Epidermal melanocyte (primary cell): ENCODE measurements at regions not wholly inside any gene's neighbourhood (a gene's known extent, or its start where the extent isn't known, plus 50 kb on each side); places are given as distances from the start of the nearest gene placed in this dataset.

Experiments
- DNase-seq: peaks from one replicate; pipeline ENCODE4 v3.0.0; 2011; ENCODE audit warnings: low spot score; ENCODE audit not compliant: insufficient read length

DNA sequence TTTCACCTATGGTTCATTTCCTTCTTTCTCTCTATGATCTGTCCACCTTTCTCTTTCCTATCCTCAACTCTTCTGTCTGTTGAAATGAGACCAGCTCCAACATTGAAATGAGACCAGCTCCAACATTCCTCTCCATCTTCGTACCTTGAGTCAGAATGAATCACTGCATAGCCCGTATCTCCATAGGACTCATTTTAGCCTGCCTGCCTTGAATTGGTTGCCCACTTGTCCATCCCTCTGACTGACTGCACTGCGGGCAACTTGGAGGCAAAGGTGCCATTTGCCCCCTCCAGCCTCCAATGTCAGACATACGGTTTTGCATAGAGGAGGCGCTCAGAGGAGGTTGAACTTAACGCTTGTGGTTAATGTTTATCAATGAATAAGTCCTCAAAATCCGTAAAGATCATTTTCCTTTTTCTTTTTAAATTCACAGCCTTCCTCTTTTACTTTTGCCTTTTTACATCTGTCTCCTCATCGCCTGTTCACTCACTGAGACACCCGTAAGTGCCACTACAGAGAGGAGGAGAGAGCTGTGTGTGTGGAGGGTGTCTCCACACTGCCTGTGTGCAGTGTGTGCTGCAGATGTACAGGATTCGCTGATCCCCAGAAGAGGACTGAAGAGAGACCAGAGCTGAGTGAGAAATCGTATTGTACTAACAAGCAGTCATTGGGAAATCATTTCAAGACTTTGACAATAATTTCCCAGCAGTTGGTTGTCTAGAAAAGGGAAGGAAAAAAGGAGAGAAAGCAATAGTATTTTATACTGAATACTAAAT, 579.6 kb upstream of the MAP3K7 start:
- no peak for DNase-seq

DNA sequence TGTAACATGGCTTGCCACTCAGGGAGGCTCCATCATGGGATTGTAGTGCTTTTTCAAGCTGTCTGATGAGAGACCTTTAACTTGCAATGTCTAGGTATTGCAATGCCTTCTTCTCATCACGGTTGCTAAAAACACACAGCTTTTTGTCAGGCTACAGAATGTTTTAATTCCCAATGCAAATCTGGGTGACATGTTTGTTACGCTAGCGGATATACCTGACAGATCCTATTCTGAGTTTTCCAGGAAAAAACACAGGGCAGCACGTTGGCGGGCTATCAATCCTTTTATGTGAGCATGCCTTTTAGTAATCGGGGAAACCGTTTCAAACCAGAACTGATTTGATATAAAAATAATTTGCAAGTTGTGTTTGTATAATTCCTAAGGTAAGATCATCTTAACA, 577.2 kb upstream of the MAP3K7 start:
- DNase-seq, result no peak

DNA sequence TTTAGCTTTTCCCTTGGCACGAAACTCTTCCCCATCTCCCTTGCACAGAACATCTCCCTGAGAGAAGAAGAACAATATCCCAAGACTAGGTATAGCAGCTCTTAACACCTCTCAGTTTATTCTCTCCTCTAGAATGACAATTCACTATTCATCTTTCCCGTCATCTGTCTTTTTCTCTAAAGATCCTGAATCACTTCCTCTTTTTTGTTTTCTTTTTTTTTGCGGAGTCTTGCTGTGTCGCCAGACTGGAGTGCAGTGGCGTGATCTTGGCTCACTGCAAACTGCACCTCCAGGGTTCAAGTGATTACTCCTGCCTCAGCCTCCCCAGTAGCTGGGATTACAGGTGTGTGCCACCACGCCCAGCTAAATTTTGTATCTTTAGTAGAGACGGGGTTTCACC, 574.4 kb upstream of the MAP3K7 start:
- no peak for DNase-seq

DNA sequence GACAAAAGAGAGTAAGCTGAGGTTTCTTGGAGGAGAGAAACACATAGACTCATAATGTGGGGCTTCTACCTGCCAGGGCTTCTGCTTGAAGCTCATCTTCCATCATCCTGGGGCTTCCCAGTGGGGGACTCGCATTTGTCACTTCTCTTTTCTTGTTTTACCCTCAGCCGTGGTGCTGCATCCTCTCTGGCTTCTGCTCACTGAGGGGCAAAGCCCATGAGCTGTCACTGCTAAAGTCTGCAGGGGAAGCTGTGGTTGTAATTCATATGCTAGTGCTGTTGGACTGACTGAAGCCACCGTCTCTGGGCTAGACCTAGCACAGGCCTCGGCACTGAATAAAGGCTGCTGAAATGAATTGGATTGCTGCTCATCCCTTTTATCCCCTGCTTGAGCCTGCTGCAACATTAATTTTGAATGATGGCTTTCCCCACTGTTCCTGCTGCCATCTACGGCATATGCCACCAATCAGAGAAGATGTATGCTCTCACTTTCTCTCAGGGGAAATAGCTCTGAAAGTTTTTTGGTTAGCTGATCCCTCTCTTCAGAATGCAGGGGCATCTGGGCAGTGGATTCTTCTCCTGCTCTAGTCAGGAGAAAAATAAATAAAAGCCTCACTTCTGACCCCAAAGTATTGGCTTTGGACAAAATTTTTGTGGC, 568.4 kb upstream of the MAP3K7 start:
- no peak for DNase-seq

DNA sequence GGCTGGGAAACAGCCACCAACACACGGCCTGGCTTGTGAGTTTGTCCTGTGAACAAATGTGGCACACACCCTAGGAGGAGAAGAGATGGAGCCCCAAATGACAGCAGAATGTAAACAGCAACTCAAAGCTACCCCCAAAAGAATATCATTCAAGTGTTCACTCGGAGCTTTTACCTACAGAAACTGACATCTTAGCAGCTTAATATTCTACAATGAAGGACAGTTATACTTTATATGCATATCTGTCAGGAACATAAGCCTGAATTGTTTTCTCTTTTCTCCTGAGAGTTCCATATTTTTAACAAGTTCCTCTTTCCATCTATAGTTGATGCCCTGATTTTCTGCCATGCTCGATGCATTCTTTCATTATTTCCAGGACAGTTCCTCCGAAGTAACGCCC, 566.0 kb upstream of the MAP3K7 start:
- DNase-seq, result no peak

DNA sequence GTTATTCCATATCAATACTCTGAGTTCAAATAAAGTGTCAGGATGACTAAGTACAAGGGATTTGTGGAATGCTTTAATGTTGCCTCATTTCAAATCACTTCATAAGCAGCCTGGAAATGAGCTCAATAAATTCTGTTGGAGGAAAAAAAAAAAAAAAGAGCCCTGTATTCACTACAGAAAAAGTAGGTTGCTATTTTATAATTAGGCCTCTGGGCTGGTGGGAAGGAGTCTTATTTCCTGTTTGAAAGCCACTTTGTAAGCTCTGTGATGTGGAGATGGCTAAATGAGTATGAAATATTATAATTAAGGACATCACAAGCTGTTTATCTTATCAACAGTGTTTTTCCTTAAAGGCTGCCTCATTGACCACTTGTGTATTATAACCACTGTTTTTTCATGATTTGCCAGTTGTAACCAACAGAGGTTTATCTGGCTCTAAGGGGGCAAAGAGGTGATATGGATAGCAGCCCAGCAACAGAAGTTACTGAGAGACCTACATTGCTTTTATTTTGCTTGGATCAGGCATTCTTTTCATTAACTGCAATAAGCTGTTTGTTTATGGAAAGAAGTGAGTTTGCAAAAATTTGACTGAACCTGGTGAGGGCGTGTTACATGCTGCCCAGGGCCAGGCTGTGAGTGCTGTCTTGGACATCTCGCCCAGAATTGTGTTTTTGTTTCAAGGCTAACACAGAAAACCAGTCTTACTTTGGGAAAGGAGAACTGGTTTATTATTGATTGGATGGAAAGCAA, 563.3 kb upstream of the MAP3K7 start:
- DNase-seq, result no peak

DNA sequence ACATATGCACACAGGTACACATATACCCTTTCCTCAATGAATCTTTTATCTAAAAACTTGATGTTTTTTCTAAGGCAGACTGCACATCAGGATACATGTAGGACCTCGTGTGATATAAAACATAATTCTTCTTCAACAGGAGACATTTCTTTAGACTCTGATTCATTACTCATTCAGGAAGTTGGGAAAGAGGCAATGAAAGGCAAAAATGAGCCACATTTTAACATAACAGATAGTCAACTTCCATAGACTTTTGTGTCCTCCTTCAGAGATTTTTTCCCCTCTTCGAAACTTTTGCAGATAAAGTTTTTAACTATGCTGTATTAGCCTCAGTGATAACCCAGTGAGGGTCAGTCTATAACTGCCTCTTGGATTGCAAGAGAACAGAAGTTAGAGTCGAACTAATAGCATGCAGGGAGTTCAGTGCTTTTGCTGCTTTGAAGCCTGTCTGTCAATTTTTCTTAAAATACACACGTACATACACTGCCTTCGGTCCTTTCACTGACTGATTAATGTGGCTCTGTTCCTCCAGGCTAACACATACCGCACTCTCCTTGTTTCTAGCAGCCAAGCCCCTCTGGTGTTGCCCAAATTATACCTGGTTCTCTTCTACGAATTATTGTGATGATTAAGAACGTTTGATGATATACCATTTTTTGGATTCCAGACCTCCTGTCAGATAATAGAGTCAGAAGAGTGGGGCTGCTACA, 562.5 kb upstream of the MAP3K7 start:
- DNase-seq, result no peak

DNA sequence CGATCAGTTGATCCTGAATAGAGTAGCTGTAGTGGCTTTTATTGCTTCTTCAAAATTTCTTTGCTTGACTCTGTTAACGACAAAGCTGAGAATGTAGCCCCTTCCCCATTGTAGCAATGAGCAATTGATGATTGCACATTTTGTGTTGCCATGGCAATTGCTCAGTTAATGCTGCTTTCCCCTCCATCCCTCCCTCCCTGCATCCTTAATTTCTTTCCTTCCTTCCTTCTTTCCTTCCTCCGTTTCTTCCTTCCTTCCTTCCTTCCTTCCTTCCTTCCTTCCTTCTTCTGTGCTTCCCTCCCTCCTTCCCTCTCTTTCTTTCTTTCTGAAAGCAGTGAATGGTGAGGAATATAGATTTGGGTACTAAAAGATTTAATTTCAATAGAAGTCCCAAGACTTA, 557.3 kb upstream of the MAP3K7 start:
- no peak for DNase-seq

DNA sequence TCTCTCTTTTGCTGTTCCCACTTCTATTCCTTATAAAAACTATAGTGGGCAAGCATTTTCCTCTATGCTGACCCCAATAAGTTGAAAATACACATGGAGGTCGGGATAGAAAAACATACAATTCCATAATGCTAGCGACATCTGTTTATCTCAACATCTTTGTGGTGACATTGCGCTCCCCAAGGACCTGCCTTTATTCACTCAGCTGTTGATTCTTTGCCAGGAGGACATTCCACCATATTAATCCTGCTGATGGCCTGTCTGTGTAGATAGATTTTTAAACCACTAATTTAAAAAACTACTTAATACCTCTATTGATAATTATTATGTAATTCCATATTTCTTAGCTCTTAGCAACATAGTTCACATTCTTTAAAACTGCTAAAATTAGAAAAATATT, 555.3 kb upstream of the MAP3K7 start:
- DNase-seq, result no peak

DNA sequence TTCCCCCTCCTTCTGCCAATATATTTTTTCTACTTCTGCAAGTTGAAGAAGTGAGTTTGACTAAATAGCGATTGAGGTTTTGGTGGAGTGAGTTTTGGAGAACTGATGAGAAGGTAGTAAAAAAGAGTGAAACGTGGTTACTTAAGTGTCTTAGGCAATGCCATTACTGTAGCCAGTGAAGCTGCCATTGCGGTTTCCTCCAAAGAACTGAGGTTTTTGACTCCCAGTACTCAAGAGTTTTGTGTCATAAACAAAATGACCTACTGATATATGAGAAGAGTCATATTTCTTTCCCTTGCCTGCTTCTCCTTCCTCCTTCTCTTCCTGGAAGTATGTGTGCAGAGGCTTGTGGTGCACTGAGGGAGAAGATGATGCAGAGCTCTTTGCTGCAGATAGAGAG, 554.5 kb upstream of the MAP3K7 start:
- DNase-seq, result no peak

DNA sequence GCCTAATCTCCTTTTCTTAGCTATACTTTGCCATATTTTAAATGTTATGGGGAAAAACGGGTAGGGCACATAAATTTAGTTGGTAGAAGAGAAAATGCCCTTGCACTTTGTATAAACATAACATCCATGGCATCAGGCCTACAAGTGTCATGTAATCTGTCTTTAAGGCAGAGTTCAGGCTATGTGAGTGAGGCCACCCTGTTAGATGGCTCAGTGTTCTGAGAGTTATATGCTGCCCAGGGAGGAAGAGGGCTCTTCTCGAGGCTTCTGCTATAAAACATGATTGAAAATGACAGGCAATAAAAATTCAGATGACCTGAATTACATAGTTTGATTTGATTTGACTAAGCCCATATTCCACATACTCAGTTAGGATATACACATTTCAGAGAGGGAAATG, 553.6 kb upstream of the MAP3K7 start:
- no peak for DNase-seq

DNA sequence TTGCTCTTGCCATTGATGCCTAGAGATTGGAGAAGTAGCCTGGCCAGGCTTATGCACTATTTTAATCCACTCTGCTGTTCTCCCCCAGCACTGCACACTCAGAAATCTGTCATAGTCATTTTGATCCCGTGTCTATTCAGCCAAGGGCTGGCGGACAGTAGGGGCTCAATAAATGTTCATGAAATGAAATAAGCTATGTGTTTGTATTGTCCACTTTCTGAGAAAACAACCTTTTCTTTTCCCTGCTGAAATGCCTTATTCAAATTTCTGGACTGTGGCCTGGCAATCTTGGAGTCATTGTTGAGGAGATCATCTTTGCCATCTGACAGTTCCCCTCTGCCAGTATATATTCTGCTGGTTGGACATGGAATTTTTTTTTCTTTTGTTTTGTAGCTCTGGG, 550.4 kb upstream of the MAP3K7 start:
- DNase-seq, result no peak

DNA sequence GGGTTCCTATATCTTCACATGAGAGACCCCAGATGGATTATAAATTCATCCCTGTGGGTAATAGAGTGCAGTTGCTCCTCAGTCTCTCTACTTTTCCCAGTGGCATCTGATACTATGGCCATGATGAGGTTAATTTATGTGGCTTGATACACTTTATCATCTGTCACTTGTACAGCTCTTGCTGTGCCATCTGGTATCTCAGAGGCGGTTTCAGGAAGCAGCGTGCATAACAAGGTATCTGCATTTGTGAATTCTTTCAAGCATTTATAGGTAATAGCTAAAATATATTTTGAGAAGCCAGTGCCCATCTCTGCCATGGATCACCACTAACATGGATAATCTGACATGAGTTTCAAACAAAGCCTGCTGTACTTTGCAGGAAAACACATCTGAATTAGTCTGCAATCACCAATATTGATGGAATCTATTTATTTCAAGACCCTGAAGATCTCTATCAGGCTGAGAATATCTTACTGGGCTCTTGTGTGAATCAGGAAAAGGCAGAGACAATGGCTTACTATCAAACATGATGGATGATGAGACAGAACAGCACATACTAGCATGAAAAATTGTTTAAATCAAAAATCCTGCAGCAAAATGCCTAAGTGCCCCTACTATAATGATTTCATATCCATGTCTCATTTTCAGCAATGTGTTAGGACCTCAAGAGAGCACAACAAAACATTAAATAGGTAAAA, 548.7 kb upstream of the MAP3K7 start:
- no peak for DNase-seq

DNA sequence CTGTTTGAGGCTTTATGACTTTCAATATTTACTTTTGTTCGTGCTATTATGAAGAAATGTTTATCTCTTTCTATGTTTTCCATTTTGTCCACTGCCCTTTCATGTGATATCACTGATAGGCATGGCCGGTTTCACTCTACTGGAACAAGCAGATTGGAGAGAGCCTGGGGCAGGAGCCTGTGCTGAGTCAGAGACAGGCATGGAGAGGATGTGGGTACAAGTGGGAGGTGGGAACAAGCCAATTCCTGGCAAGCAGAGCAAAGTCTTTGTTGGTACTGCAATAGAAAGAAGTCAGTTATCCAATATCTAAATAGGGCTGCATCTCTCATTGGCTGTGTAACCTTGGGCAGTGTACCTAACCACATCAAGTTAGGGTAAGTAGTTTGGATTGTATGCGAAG, 545.6 kb upstream of the MAP3K7 start:
- DNase-seq, result peak; percentile 60

DNA sequence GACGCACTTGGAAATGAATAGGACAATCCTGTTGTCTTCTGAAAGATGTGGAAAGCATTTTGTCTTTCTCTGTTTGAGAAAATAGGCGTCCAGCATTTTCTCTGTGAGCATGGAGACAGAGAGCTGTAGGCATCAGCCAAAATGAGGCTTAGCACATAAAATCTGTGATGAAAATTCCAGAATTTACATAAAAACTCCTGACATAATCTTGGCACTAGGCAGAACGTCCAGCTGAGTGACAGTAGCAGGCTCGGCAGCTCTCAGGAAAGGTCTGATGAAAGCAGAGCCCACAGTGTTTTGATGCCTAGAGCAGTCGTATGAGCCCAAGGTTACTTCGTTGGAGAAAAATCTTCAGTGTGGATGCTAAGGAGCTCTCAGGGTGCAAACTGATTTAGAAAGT, 543.3 kb upstream of the MAP3K7 start:
- DNase-seq, result no peak

DNA sequence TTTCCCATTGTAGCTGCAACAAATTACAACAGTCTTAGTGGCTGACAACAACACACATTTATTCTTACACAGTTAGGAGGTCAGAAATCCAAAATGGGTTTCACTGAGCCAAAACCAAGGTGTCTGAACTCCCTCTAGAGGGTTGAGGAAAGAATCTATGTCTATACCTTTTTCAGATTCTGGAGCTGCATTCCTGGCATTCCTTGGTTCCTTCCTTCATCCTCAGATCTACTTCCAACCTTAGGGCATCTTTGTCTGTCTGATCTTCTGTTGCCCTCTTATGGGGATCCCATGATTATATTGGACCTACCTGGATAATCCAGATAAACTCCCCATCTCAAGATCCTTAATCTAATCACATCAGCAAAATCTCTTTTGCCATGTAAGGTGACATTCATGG, 540.9 kb upstream of the MAP3K7 start:
- no peak for DNase-seq

DNA sequence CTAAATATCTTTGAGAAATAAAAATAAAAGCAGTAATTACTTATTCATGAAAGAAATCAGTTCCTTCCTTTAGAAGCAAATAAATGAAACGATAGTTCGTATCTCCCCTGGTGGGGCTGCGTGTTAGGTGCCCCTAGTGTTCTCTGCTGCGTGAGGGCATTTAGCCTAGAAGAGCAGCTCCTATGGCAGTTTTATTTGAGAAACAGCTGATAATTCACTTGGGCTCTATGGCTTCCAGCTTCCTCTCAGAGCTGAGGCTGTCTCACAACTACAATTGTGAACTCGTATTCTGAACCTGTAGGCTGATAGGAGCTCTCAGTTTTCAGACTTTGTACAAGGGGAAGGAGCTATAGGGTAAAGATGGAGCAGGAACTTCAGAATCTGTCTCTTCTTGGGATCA, 540.0 kb upstream of the MAP3K7 start:
- DNase-seq, result no peak

DNA sequence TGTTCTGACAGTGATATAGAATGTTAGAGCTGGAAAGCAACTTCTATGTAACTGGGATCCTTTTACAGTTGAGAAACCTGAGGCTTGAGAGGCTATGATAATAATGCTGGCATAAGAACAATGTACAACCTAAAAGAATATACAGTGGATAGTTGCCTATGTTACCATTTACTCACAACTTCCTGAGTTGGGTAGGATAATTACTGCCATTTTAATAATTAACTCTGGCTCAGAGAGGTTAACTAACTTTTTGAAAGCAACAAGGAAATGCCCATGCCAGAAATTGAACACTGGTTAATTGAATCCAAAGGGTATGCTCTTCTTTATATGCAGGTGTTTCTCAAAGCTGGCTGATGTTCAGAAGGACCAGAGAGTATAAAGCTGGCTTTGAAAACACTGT, 530.7 kb upstream of the MAP3K7 start:
- DNase-seq, result no peak

DNA sequence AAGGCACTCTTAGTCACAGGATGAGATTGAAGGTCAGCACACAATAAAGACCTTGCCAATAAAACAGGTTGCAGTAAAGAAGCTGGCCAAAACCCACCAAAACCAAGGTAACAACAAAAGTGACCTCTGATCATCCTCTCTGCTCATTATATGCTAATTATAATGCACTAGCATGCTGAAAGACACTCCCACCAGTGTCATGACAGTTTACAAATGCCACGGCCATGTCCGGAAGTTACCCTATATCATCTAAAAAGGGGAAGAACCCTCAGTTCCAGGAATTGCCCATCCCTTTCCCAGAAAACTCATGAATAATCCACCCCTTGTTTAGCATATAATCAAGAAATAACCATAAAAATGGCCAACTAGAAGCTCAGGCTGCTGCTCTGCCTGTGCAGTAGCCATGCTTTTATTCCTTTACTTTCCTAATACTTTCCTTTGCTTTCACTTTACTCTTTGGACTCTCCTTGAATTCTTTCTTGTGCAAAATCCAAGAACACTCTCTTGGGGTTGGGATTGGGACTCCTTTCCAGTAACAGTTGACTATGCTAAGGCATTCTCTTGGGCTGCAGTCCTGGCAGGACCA, 527.3 kb upstream of the MAP3K7 start:
- DNase-seq, result no peak

DNA sequence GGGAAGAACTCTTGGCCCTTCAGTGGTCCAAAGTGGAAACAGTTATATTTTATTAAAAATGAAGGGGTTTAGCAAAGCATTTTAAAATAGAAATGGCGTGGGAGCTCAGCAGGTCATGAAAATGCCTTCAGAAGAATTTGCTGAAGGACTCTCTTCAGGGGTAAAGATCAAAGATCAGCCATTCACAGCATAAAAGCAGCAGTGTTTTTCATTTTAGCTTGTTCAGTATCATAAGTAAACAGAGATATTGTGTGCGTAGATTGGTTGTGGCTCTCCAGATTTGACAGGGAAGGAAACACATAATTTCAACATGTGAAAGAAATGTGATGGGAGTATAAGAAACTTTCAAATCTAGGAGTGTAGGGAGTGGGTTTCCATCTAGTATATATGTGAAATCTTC, 519.2 kb upstream of the MAP3K7 start:
- DNase-seq, result no peak

DNA sequence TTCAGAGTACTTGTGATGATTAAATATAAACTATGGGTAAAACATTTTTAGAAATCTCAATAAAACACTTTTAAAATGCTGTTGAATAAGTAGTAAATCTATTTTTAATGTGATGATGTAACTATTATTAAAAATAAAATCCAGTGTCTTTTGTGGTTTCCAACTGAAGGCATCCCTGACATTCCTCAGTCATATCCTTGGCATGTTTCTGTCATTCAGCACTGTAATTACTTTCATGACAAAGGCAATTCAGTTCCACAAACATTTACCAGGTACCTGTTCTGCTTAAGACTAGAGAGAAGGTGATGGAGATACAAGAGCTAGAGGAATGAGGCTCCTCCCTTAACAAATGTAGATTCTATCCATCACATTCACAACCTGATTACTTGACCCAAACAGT, 518.7 kb upstream of the MAP3K7 start:
- no peak for DNase-seq
